ENCODE measurements at regions not wholly inside any gene's neighbourhood (a gene's known extent, or its start where the extent isn't known, plus 50 kb on each side); places are given as distances from the start of the nearest gene placed in this dataset.

DNA sequence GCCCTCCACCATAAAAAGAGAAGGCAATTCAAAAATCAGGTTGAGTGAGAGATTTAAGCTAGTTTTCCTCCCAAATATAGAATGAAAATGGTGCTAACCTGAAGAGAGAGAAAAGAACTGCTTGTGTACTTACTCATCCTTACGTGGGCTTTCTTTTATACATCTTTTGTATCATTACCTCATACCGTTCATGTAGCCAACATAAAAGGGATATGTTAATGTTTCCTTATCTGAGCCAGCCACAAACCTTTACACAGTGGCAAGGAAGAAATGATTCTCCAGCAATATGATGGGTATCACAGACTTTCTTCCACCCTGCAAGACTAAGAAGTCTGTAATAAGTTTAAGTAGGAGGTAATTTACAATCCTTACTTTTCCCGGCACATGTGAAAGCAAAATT is 600.8 kb upstream of the ZNF385D start:
- TF ChIP-seq CTCF (IDR thresholded peaks at IDR 0.05; ENCODE audit: low read length) (no peak), EZH2 (IDR thresholded peaks at IDR 0.05; ENCODE audit: borderline replicate concordance, low read length) (no peak)
